OCI-LY7 (cell line): ENCODE measurements at regions not wholly inside any gene's neighbourhood (a gene's known extent, or its start where the extent isn't known, plus 50 kb on each side); places are given as distances from the start of the nearest gene placed in this dataset.

Experiments used
- BruUV-seq: library from RNA; stranded (reverse); fragments of 400-500 nt; replicated peaks from 2 replicates; lab custom pipeline; 2021; lab: Mats Ljungman, UMichigan
- CTCF ChIA-PET: fragments of 300-600 bp; sonication (Branson Sonifier 250); formaldehyde crosslinking; loops from one replicate; lab custom pipeline; 2022; ENCODE audit warnings: antibody characterized with exemption; ENCODE audit not compliant: unreplicated experiment; lab: Charles Lee
- POLR2A ChIA-PET: fragments of 300-600 bp; sonication (Branson Sonifier 250); formaldehyde crosslinking; loops from one replicate; lab custom pipeline; 2022; ENCODE audit warnings: antibody characterized with exemption; lab: Charles Lee
- DNase-seq: peaks from one replicate; pipeline ENCODE4 v3.0.0-alpha.2; 2015; ENCODE audit warnings: low spot score
- H2AFZ ChIP-seq: fragments of 200-600 bp; sonication (generic), shearing (Covaris generic); 2 replicates; pipeline ENCODE4 v1.6.1; 2014; ENCODE audit warnings: mild to moderate bottlenecking, antibody characterized with exemption, low read length, moderate library complexity
- H3K27ac ChIP-seq: fragments of 200-600 bp; sonication (generic); 2 replicates; pipeline ENCODE4 v1.5.1; 2014; ENCODE audit warnings: mixed run types, low read depth, mild to moderate bottlenecking, moderate library complexity, low read length, inconsistent platforms; ENCODE audit not compliant: poor library complexity, severe bottlenecking
- H3K36me3 ChIP-seq: fragments of 200-600 bp; sonication (generic); 2 replicates; pipeline ENCODE4 v1.6.1; 2014; ENCODE audit warnings: mild to moderate bottlenecking, antibody characterized with exemption, low read length, moderate library complexity, mixed read lengths; ENCODE audit not compliant: insufficient read depth
- H3K4me1 ChIP-seq: fragments of 200-600 bp; sonication (generic); 2 replicates; pipeline ENCODE4 v1.5.1; 2014; ENCODE audit warnings: mild to moderate bottlenecking, low read length; ENCODE audit not compliant: insufficient read depth, poor library complexity, severe bottlenecking
- H3K4me2 ChIP-seq: fragments of 200-600 bp; sonication (generic); 2 replicates; pipeline ENCODE4 v1.6.1; 2014; ENCODE audit warnings: mild to moderate bottlenecking, low read length
- H3K4me3 ChIP-seq: fragments of 200-600 bp; sonication (generic); 2 replicates; pipeline ENCODE4 v1.5.1; 2014; ENCODE audit warnings: mild to moderate bottlenecking, low read depth, low read length; ENCODE audit not compliant: poor library complexity, severe bottlenecking
- H3K79me2 ChIP-seq: fragments of 200-600 bp; sonication (generic); 2 replicates; pipeline ENCODE4 v1.6.1; 2016; ENCODE audit warnings: low read depth, mild to moderate bottlenecking, low read length, moderate library complexity, mixed read lengths; ENCODE audit not compliant: insufficient read depth
- H3K9me2 ChIP-seq: fragments of 200-600 bp; sonication (generic); 2 replicates; pipeline ENCODE4 v1.6.1; 2016; ENCODE audit warnings: mild to moderate bottlenecking, low read length, mixed read lengths; ENCODE audit not compliant: insufficient read depth
- H3K9me3 ChIP-seq: fragments of 200-600 bp; sonication (generic); 2 replicates; pipeline ENCODE4 v1.6.1; 2014; ENCODE audit warnings: mild to moderate bottlenecking, mixed run types, low read length, mixed read lengths
- H4K20me1 ChIP-seq: fragments of 200-600 bp; sonication (generic); 2 replicates; pipeline ENCODE4 v1.6.1; 2014; ENCODE audit warnings: mild to moderate bottlenecking, antibody characterized with exemption, low read length, moderate library complexity, mixed read lengths; ENCODE audit not compliant: insufficient read depth
- EZH2phosphoT487 ChIP-seq: fragments of 200-600 bp; sonication (generic); IDR thresholded peaks from 2 replicates; pipeline ENCODE4 v1.6.1; 2018; ENCODE audit warnings: low read depth, borderline replicate concordance, mild to moderate bottlenecking, mixed run types, antibody characterized with exemption, low read length, moderate library complexity, mixed read lengths
- intact Hi-C: fragments of 100-400 bp; cut with micrococcal nuclease; formaldehyde crosslinking; loops from one replicate; pipeline ENCODE4 v1.10.0; 2022; ENCODE audit not compliant: unreplicated experiment
- TF ChIP-seq, protein P1 (sequence below): fragments of 200-600 bp; sonication (generic); conservative IDR thresholded peaks from 2 replicates; pipeline ENCODE4 v1.5.1; 2014; ENCODE audit warnings: mild to moderate bottlenecking, antibody characterized with exemption, low read length, moderate library complexity, mixed read lengths

DNA sequence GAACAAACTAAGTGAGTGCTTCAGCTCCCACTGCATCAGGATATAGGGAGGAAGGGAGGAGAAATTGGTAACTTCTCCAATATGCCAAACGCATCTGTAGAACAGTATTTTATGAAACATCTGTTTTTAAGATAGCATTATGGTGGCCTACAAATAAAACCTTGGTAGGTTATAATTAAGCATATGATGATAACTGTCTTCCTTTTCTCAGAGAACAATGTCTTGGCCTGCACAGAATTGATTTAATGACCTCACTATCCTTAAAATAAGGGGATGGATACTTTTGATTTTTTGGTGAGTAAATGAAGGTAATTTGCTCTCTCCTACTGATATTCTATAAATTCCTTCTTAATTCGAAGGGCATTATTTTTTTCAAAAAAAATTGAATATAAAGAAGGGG, 451.5 kb upstream of the TGFBR2 start:
- no TSS peak for BruUV-seq
- H3K4me1 ChIP-seq, result no peaks in the 10 kb centered on the region
- H3K4me2 ChIP-seq, result no peak overlapping the region
- no peak overlapping the region for H2AFZ ChIP-seq
- no peak overlapping the region for H3K4me3 ChIP-seq
- TF ChIP-seq EZH2phosphoT487, result no peak
- TF ChIP-seq, protein P1, sequence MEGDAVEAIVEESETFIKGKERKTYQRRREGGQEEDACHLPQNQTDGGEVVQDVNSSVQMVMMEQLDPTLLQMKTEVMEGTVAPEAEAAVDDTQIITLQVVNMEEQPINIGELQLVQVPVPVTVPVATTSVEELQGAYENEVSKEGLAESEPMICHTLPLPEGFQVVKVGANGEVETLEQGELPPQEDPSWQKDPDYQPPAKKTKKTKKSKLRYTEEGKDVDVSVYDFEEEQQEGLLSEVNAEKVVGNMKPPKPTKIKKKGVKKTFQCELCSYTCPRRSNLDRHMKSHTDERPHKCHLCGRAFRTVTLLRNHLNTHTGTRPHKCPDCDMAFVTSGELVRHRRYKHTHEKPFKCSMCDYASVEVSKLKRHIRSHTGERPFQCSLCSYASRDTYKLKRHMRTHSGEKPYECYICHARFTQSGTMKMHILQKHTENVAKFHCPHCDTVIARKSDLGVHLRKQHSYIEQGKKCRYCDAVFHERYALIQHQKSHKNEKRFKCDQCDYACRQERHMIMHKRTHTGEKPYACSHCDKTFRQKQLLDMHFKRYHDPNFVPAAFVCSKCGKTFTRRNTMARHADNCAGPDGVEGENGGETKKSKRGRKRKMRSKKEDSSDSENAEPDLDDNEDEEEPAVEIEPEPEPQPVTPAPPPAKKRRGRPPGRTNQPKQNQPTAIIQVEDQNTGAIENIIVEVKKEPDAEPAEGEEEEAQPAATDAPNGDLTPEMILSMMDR, result no peak
- H3K9me3 ChIP-seq, result no peaks in the 10 kb centered on the region
- H4K20me1 ChIP-seq, result no peaks in the 10 kb centered on the region
- H3K27ac ChIP-seq, result no peak overlapping the region
- intact Hi-C loops, result no loop called here
- POLR2A ChIA-PET, result no interaction called here
- no peaks in the 10 kb centered on the region for H3K9me2 ChIP-seq
- CTCF ChIA-PET, result interaction anchor here (0.6 kb wide), 2 partner anchors 44 to 103 kb away, joined by 3 read pairs; no protein-coding TSS in a partner anchor
- H3K79me2 ChIP-seq, result no peaks in the 10 kb centered on the region
- H3K36me3 ChIP-seq, result no peaks in the 10 kb centered on the region
- DNase-seq, result no peak

DNA sequence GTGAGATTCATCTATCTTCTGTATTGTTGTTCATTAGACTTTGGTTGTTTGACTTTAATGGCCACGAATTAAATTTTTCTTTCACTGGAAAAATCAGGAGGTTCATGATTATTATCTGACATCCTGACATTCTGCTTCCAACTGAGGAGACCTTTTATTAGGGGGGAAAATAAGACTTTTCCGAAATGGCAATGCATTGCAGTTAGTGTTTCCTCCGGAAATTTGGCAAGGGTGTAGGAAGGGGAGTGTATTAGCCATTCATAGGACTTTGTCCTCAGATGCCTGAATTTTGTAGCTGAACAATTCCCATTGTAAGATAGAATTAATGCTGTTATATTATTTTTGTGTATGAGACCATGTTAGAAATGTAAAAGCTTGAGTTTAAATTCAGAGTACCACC, 450.6 kb upstream of the TGFBR2 start:
- intact Hi-C loops, result no loop called here
- BruUV-seq, result no TSS peak
- H3K4me2 ChIP-seq, result no peak overlapping the region

More for the DNA sequence above, 450.6 kb upstream of the TGFBR2 start:
- no peak for DNase-seq
- ChIA-PET POLR2A (no interaction called here), CTCF (no interaction called here)
- Histone ChIP-seq H3K36me3 (no peaks in the 10 kb centered on the region), H3K4me3 (no peak overlapping the region), H3K9me3 (no peaks in the 10 kb centered on the region), H4K20me1 (no peaks in the 10 kb centered on the region), H3K9me2 (no peaks in the 10 kb centered on the region), H3K4me1 (no peaks in the 10 kb centered on the region), H2AFZ (no peak overlapping the region), H3K79me2 (no peaks in the 10 kb centered on the region), H3K27ac (no peak overlapping the region)
- TF ChIP-seq, protein P1, result no peak
- TF ChIP-seq EZH2phosphoT487, result no peak
